Astrocyte (in vitro differentiated cells and primary cell): ENCODE measurements at regions not wholly inside any gene's neighbourhood (a gene's known extent, or its start where the extent isn't known, plus 50 kb on each side); places are given as distances from the start of the nearest gene placed in this dataset.

ENCODE experiments used
- EZH2 ChIP-seq: IDR thresholded peaks from 2 replicates; pipeline ENCODE4 v1.6.1; 2012; ENCODE audit warnings: mild to moderate bottlenecking, low read length, inconsistent platforms; ENCODE audit not compliant: insufficient read depth
- TF ChIP-seq, protein P1 (sequence below): IDR thresholded peaks from 2 replicates; pipeline ENCODE4 v1.5.1; 2011; ENCODE audit warnings: low read depth, mild to moderate bottlenecking, inconsistent platforms, low read length, moderate library complexity; ENCODE audit not compliant: insufficient read depth

DNA sequence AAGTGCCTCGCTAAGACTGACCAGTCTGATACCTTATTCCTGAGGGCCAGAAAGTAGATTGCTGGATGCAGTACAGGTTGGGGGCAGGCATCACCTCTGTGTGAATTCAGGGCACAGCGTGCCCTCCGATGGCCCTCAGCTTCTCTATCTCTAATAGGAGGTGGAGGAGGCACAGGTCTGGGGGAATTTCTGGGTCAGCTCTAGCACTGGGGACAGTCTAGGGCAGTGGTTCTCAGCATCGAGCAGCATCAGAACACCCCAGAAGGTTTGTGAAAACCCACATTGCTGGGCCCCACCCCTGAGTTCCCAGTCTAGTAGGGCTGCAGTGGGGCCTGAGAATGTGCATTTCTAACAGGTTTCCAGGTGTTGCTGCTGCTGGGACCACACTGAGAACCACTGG lies 166.7 kb downstream of the CDC5L start:
- TF ChIP-seq, protein P1, sequence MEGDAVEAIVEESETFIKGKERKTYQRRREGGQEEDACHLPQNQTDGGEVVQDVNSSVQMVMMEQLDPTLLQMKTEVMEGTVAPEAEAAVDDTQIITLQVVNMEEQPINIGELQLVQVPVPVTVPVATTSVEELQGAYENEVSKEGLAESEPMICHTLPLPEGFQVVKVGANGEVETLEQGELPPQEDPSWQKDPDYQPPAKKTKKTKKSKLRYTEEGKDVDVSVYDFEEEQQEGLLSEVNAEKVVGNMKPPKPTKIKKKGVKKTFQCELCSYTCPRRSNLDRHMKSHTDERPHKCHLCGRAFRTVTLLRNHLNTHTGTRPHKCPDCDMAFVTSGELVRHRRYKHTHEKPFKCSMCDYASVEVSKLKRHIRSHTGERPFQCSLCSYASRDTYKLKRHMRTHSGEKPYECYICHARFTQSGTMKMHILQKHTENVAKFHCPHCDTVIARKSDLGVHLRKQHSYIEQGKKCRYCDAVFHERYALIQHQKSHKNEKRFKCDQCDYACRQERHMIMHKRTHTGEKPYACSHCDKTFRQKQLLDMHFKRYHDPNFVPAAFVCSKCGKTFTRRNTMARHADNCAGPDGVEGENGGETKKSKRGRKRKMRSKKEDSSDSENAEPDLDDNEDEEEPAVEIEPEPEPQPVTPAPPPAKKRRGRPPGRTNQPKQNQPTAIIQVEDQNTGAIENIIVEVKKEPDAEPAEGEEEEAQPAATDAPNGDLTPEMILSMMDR: no peak
- no peak for TF ChIP-seq EZH2
